HG02884 (cell line): ENCODE measurements at regions not wholly inside any gene's neighbourhood (a gene's known extent, or its start where the extent isn't known, plus 50 kb on each side); places are given as distances from the start of the nearest gene placed in this dataset.
"Not testable (repeated sequence)": the region's sequence is repeated elsewhere in the genome, so short reads cannot be mapped to it uniquely, and the experiment has no call there.

Experiments used
- ATAC-seq: cut with Tn5 transposase; IDR thresholded peaks from one replicate; pipeline ENCODE4 v1.9.1; 2021; ENCODE audit warnings: mild to moderate bottlenecking, moderate library complexity; ENCODE audit not compliant: unreplicated experiment

DNA sequence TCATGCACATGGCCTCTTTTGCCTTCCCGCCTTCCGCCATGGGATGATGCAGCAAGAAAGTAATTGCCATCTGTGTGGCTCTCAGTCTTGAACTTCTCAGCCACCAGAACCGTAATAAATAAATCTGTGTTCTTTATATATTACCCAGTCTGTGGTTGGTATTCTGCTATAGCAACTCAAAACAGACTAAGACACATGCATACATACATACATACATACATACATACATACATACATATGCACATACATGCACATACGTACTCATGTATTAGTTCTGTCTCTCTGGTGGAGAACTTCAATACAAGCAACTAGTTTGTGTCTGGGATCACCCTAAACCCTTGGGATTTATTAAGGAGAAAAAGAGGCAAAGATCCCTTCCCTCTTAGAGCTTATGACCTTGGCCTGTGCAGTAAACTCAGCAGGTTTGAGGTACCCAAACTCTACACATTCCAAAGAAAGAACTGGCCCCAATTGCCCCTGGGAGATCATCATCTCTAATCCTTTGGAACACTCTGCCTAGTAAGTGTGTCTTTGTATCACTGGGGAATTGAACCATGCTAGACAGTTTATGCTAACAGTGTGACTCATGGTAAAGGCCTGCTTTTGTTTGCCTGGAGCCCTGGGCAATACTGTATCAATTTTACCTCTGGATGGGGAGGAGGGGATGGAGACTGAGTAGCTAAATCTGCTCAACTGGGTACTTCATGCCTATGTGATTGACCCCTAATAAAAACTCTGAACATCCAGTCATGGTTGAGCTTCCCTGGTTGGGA, 115.6 kb upstream of the LMCD1 start:
- ATAC-seq = no peak

DNA sequence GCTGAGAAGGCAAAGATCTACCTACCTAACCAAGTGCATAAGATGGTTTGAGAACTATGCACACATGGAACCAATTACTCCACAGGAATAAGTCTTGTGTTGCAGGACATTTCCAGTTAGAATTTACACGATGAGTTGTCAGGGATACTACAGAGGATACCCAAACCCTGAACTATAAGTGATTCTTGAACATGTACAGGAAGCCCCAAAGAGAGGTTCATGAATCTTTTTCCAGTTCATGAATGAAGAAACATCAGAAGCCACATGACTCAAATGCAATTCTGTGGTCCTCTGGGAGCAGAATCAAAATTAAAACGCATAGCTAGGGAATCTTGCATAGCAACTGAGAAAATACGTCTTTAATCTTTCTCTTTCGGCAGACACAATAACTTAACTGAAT, 114.1 kb upstream of the LMCD1 start:
- ATAC-seq = no peak

- no peak for ATAC-seq
Measured at GRCh38 chr3:8399686-8400085, 101.9 kb upstream of the LMCD1 start.

DNA sequence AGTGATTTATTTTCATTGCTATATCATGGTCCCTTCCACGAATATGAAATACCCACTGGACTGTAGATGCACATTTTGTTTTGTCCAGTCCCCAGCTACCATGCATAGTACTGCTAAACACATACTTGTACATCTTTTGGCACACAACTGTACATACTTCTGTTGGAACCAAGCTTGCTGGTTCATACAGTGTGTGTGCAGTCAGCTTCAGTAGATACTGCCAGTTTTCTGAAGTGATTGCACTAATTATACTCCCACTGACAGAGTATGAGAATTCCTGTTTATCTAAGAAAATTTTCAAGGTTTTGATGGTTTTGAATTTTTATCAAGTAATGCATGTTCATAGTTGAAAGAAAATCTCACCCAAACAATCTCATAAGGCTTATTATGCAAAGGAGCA, 100.7 kb upstream of the LMCD1 start:
- no peak for ATAC-seq

DNA sequence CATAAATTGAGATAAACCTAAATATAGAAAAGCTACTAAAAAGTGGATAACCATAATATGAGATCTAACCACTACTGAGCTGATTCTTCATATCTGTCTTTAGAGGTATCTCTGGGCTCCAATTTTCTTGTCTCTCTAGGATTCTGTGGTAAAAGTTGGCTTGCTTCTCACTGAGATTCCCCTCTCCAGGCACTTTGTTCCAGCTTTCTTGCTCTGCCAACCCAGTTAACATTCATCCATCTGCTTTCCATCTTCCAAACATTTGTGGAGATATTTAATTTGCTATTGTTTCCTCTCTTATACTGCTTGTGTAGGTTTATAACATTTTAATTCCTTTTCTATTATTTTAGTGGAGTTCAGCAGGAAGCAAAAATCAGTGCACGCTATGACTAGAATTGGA, 97.6 kb upstream of the LMCD1 start:
- ATAC-seq = no peak

GRCh38 chr3:8405144-8405543, 96.5 kb upstream of the LMCD1 start:
- no peak for ATAC-seq

DNA sequence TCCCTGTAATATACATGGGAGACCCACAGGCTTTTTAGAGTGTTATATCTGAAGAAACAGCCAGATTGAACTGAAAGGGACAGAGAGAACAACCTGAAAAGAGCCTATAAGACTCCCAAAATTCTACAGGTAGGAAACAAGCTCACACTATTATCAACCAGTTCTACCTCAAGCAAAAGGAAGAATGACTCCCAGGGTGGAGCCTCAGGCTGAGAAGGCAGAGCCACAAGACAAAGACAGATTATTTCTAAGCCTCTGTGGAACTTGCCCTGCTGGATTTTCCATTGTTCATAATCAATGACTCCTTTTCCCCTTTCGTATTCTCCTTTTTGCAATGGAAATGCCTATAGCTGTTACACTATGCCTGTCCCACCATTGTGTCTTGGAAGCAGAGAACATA, 95.1 kb upstream of the LMCD1 start:
- ATAC-seq = no peak

GRCh38 chr3:8413337-8413926, 88.2 kb upstream of the LMCD1 start:
- ATAC-seq = no peak

- ATAC-seq = no peak
Measured at GRCh38 chr3:8416965-8417364, 84.7 kb upstream of the LMCD1 start.

DNA sequence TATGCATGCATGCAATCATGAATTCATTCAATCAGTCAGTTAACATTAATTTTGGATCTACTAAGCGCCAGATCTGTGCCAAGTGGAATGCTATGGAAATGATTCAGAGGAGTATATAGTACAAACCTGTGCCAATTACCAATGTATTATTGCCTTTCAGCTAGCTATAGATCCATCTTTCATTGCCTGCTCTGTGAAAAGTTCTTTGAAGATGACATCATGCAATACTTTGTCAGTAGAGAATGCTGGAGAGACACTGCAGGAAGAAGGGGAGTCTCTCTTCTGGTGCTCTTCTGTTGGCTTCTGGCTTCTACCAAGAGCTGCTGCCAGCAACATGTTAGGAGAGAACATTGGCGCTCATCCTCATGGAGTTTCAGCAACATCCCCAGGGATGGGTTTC, 81.0 kb upstream of the LMCD1 start:
- no peak for ATAC-seq

GRCh38 chr3:8421267-8421666, 80.4 kb upstream of the LMCD1 start:
- ATAC-seq = no peak

DNA sequence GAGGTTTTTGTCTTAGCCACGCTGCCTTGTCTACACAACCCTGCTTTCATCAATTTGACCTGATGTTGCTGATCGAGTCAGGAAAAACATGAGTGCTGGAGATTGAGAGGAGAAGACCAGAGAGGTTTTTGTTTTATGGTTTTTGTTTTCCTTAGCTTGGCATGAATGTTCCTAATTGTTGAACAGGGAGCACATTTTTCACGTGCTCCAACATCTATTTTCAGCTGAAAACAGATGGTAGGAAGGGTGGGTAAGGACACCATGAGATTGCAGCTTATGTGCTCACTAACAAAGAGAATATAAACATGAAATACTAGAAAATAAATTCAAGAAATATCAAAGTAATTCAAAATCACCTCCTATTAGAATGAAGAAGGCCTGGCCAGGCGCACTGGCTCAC, 79.9 kb upstream of the LMCD1 start:
- no peak for ATAC-seq

- no peak for ATAC-seq
Measured at GRCh38 chr3:8423307-8423706, 78.3 kb upstream of the LMCD1 start.

DNA sequence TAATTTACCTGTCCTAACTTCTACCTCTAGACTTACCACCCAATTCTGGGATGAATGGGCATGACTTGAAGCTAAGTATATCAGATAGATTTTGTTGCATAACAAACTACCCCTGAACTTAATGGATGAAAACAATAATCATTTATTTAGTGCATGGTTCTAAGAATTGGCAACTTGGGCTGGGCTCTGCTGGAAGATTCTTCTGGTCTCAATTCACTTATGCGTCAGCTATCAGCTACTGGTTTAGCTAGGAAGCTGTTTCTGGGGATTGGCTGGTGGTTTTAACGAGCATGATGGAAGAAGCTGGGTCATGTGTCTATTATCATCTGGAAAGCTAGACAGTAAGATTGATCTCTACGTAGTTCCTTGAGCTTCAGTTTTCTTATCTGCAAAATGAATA, 77.3 kb upstream of the LMCD1 start:
- no peak for ATAC-seq

- ATAC-seq = no peak
Measured at GRCh38 chr3:8436661-8437287, 64.8 kb upstream of the LMCD1 start.

- ATAC-seq = no peak
Measured at GRCh38 chr3:8438507-8439079, 63.0 kb upstream of the LMCD1 start.

DNA sequence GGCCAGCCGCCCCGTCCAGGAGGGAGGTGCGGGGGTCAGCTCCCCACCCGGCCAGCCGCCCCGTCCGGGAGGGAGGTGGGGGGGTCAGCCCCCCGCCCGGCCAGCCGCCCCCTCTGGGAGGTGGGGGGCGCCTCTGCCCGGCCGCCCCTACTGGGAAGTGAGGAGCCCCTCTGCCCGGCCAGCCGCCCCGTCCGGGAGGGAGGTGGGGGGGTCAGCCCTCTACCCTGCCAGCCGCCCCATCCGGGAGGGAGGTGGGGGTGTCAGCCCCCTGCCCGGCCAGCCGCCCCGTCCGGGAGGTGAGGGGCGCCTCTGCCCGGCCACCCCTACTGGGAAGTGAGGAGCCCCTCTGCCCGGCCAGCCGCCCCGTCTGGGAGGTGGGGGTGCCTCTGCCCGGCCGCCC, 61.5 kb upstream of the LMCD1 start:
- ATAC-seq = not testable (repeated sequence)

DNA sequence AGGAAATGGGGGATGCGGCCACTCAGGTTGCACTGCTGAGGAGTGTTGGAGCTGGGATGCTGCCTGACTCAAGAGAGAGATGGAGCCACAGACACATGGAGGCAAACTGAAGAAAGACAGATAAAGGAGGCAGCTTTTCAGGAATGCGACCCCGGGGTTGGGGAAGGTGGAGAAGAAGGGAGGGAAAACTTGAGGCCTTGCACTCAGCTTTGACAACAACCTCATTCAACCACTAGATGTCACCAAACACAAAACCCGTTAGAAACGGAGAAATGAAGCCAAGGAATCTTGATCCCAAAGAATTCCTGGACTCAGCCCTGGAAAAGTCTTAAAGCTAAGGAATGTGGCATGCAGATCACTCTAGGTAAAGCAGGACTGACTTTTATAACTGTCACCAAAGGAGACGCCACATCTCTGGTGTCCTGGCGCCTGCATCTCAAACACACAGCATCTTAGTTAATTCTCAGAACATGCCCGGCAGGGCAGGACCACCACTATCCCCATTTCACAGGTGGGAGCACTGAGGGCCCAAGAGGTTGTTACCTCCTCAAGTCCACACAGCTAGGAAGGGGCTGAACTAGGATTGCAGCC, 59.6 kb upstream of the LMCD1 start:
- ATAC-seq = no peak

DNA sequence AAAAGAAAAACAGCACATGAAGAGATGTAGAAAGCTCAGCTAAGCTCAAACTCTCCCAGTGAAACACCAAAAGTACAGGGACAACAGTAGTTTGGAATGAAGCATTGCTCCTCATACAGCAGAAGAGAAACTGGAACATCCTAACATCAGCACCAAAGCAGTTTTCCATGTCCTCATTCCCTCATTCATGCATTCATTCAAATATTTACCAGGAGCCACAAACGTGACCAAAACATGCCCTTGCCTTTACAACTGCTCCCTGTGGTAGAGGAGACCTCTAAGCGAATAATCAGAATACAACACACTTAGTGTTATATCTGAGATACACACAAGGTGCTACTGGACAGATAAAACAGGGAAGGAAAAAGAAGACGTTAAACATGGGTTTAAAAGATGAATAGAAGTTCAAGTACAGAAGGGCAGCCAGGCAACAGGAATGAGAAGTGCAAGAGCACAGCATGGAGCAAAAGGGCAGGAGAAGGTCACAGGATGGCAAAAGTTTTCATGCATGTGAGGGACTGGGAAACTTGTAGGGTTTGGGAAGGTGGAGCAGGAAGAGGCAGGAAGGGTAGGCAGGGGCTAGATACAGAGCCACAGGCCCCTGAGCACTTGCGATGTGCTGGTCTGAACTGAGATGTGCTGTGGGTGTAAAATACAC, 58.5 kb upstream of the LMCD1 start:
- no peak for ATAC-seq

DNA sequence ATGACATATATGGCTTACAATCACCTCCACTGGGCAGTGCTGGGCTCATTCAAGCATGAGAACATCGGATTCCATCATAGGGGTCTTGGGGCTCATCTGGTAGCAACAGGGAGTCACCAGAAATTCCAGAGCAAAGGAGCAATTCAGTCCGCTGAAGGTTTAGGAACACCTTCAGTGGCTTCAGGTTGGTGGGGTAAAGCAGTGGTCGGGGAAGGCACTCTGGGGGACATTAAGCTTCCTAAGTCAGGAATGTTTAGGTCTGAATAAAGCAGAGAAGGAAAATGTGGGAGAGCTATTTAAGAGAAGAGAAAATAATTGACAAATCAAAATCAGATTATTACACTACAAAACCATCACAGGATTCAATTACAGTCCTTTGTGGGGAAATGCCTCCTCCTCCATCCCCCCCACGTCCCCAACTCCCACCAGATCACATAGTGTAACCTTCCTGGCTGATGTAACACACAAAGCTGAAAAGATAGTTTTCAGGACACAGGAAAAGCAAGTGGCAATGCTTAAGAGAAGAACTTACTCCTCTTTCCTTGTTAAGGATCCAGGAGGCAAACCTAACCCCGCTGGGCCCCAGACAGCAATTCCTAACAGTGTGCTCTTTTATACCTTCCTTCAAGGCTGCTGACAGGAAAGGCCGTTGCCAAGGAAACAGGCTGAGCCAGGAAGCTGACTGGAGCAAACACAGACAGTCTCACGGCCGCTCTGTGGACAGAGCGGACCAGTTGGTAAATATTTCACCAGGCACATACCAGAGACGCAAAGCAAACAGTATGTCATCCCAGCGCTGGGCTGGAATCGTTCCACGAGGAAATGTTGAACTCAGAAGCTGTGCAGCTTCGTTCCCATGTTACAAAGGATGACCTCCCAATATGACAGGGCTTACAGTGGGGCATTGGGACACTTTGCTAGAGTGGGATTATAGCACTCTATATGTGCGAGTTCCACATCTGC, 57.5 kb upstream of the LMCD1 start:
- ATAC-seq = no peak
